GM19351 (cell line): ENCODE measurements at regions not wholly inside any gene's neighbourhood (a gene's known extent, or its start where the extent isn't known, plus 50 kb on each side); places are given as distances from the start of the nearest gene placed in this dataset.

Source experiments
- ATAC-seq: cut with Tn5 transposase; IDR thresholded peaks from one replicate; pipeline ENCODE4 v1.9.1; 2021; ENCODE audit warnings: mild to moderate bottlenecking, moderate library complexity; ENCODE audit not compliant: unreplicated experiment

GRCh38 chr15:93882141-93882540, 349.2 kb upstream of the MCTP2 start:
- ATAC-seq = no peak

- no peak for ATAC-seq
Measured at GRCh38 chr15:93881310-93881709, 350.1 kb upstream of the MCTP2 start.

GRCh38 chr15:93880358-93880757, 351.0 kb upstream of the MCTP2 start:
- no peak for ATAC-seq

GRCh38 chr15:93870583-93870982, 360.8 kb upstream of the MCTP2 start:
- ATAC-seq = no peak

GRCh38 chr15:93866948-93867347, 364.4 kb upstream of the MCTP2 start:
- no peak for ATAC-seq

GRCh38 chr15:93866476-93866875, 364.9 kb upstream of the MCTP2 start:
- ATAC-seq = no peak

GRCh38 chr15:93865586-93865985, 365.8 kb upstream of the MCTP2 start:
- ATAC-seq = no peak

GRCh38 chr15:93862791-93863190, 368.6 kb upstream of the MCTP2 start:
- ATAC-seq = no peak

- no peak for ATAC-seq
Measured at GRCh38 chr15:93861956-93862741, 369.2 kb upstream of the MCTP2 start.

GRCh38 chr15:93861413-93861812, 369.9 kb upstream of the MCTP2 start:
- ATAC-seq = no peak

- no peak for ATAC-seq
Measured at GRCh38 chr15:93860701-93861100, 370.7 kb upstream of the MCTP2 start.

GRCh38 chr15:93859176-93859575, 372.2 kb upstream of the MCTP2 start:
- ATAC-seq = no peak

GRCh38 chr15:93855181-93855826, 376.1 kb upstream of the MCTP2 start:
- no peak for ATAC-seq

- no peak for ATAC-seq
Measured at GRCh38 chr15:93854088-93854487, 377.3 kb upstream of the MCTP2 start.

GRCh38 chr15:93852761-93853160, 378.6 kb upstream of the MCTP2 start:
- no peak for ATAC-seq

GRCh38 chr15:93848490-93848889, 382.9 kb upstream of the MCTP2 start:
- ATAC-seq = no peak

- ATAC-seq = no peak
Measured at GRCh38 chr15:93848076-93848475, 383.3 kb upstream of the MCTP2 start.

GRCh38 chr15:93846148-93846547, 385.2 kb upstream of the MCTP2 start:
- no peak for ATAC-seq

- no peak for ATAC-seq
Measured at GRCh38 chr15:93837450-93837849, 393.9 kb upstream of the MCTP2 start.

- ATAC-seq = no peak
Measured at GRCh38 chr15:93835344-93835743, 396.0 kb upstream of the MCTP2 start.

GRCh38 chr15:93831641-93832040, 399.7 kb upstream of the MCTP2 start:
- ATAC-seq = no peak

GRCh38 chr15:93830221-93831080, 400.9 kb upstream of the MCTP2 start:
- no peak for ATAC-seq
